Activated naive CD8-positive, alpha-beta T cell treated with anti-CD3 and anti-CD28 coated beads for 36 hours (primary cell): ENCODE measurements at regions not wholly inside any gene's neighbourhood (a gene's known extent, or its start where the extent isn't known, plus 50 kb on each side); places are given as distances from the start of the nearest gene placed in this dataset.

Experiments
- DNase-seq: peaks from one replicate; pipeline ENCODE4 v3.0.0; 2021
- H3K27ac Mint-ChIP-seq: one replicate; pipeline ENCODE4 v1.8.0; 2022; ENCODE audit warnings: mild to moderate bottlenecking, moderate library complexity, mixed read lengths
- H3K27me3 Mint-ChIP-seq: one replicate; pipeline ENCODE4 v1.8.0; 2022; ENCODE audit warnings: mild to moderate bottlenecking, mixed read lengths
- H3K36me3 Mint-ChIP-seq: one replicate; pipeline ENCODE4 v1.8.0; 2021; ENCODE audit warnings: mild to moderate bottlenecking, mixed read lengths
- H3K4me1 Mint-ChIP-seq: one replicate; pipeline ENCODE4 v1.8.0; 2021; ENCODE audit warnings: mixed read lengths
- H3K4me3 Mint-ChIP-seq: one replicate; pipeline ENCODE4 v1.8.0; 2022; ENCODE audit warnings: mild to moderate bottlenecking, moderate library complexity, mixed read lengths
- H3K9me3 Mint-ChIP-seq: one replicate; pipeline ENCODE4 v1.8.0; 2022; ENCODE audit warnings: mixed read lengths

DNA sequence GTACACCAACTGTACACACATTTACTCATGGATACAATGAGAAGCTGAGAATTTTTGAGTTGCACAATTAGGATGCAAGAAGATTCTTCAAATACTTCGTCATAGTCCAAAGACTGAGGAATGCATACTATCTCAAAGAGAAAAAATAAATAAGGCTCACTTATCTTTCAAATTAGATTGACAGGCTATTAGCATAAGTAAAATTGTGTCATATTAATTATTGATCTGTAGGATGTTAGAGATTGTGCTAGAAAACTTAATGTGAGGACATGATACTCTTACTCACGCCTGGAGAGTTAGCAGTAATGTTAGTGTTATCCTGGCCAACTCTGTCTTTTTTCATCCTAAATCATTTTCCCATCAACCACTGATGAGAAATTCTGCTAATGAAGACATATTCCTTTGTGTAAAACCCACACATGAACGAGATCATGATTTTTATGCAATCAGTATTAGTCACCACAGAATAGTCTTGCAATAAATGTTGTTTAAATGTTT, 659.0 kb downstream of the LTN1 start:
- H3K27ac Mint-ChIP-seq = no peak overlapping the region
- DNase-seq = no peak
- no peak overlapping the region for H3K4me3 Mint-ChIP-seq
- peaks cover 2% of the 10 kb centered on the region for H3K9me3 Mint-ChIP-seq
- no peaks in the 10 kb centered on the region for H3K27me3 Mint-ChIP-seq
- H3K4me1 Mint-ChIP-seq = no peaks in the 10 kb centered on the region
- no peaks in the 10 kb centered on the region for H3K36me3 Mint-ChIP-seq

DNA sequence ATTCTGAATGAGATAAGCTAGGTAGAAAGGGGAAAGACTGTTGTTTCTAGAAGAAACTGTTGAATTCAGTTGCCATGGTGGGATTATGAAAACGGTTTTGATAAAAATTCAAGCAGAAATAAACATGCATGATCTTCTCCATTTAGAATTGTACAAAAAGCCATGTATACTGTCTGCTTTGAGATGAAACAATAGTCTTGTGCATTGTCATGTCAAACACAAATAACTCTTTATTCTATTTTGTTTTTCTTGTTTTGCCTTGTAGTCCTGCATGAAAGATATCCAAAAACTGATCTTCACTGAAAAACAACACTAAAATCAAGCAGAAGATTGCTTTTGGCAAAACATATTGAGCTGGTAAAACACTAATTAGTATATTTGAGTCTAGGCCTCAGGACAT, 659.9 kb downstream of the LTN1 start:
- H3K27me3 Mint-ChIP-seq = no peaks in the 10 kb centered on the region
- H3K36me3 Mint-ChIP-seq = no peaks in the 10 kb centered on the region
- peaks cover 3% of the 10 kb centered on the region for H3K9me3 Mint-ChIP-seq
- H3K4me3 Mint-ChIP-seq = no peak overlapping the region
- no peak for DNase-seq
- H3K4me1 Mint-ChIP-seq = no peaks in the 10 kb centered on the region
- no peak overlapping the region for H3K27ac Mint-ChIP-seq

- no peak for DNase-seq
- H3K9me3 Mint-ChIP-seq = peaks cover 8% of the 10 kb centered on the region
- no peaks in the 10 kb centered on the region for H3K27me3 Mint-ChIP-seq
- no peaks in the 10 kb centered on the region for H3K4me1 Mint-ChIP-seq
- H3K27ac Mint-ChIP-seq = no peak overlapping the region
- H3K36me3 Mint-ChIP-seq = no peaks in the 10 kb centered on the region
- no peak overlapping the region for H3K4me3 Mint-ChIP-seq
These were observed 667.1 kb downstream of the LTN1 start for GRCh38 chr21:28325618-28326017.

DNA sequence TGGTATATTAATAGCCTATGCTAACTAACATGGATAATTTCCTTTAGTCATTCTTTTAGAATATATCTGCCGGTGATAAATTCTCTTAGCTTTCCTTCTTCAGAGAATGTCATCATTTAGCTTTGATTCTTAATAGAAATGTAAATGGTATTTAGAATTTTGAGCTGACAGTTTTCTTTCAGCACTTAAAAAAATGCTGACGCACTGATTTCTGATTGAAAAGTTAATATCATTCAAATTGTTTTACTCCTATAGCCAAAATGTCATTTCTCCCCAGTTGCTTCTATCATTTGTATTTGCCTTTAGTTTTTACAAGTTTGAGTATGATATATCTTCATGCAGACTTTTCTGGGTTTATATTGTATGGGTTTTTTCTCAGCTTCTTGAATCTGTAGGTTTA, 668.0 kb downstream of the LTN1 start:
- no peaks in the 10 kb centered on the region for H3K4me1 Mint-ChIP-seq

DNA sequence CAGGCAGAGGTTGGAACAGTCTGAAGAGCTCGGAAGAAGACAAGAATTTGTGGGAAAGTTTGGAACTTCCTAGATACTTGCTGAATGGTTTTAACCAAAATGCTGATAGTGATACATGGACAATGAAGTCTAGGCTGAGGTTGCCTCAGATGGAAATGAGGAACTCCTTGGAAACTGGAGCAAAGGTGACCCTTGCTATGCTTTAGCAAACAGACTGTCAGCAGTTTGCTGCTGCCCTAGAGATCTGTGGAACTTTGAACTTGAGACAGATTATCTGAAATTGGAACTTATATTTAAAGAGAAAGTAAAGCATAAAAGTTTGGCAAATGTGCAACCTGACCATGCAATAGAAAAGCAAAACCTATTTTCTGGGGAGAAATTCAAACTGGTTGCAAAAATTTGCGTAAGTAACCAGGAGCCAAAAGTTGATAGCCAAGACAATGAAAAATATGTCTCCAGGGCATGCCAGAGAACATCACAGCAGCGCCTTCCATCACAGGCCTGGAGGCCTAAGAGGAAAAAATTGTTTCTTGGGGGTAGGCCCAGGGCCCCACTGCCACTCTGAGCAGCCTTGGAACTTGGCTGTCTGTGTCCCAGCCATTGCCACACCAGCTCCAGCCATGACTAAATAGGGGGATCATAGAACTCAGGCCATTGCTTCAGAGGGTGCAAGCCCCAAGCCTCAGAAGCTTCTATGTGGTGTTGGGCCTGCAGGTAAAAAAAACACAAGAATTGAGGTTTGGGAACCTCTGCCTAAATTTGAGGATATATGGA, 675.3 kb downstream of the LTN1 start:
- DNase-seq = no peak
- H3K27ac Mint-ChIP-seq = no peak overlapping the region

More for the DNA sequence above, 668.0 kb downstream of the LTN1 start:
- Mint-ChIP-seq H3K27me3 (no peaks in the 10 kb centered on the region), H3K9me3 (peaks cover 8% of the 10 kb centered on the region), H3K36me3 (no peaks in the 10 kb centered on the region), H3K27ac (no peak overlapping the region), H3K4me3 (no peak overlapping the region)
- DNase-seq = no peak

DNA sequence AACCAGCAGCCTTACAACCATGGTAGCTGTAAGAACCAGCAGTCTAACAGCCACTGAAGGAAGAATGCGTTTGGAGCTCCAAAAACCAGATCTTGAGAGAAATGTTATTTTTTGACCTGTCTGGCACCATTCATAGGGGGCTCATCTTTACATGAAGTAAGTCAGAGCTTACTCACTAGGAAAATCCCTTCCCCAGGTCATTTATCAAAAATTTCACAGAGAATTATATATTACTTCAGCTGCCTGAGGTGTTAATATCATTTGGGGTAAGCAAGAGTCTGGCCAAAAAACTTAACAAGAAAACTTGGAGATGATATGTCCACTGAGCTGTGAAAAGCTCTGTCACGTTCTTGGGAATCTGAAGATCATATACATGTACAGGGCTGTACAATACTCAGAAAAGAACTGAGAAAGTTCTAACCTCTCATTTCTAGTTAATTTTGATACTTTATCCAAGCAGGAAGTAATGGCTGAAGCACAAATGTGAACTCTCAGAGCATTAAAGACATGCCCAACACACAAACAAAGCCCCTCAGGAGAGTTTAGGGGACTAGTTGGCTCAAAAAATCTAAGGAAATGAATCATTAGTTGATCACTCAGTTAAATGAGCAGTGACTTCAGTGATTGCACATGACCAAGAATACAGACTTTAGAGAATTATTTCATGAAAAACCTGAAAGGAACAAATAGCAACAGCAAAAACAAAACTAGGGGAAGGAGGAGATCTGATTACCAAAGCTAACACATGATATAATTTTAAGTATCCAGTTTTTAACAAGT, 681.1 kb downstream of the LTN1 start:
- Mint-ChIP-seq H3K27me3 (no peaks in the 10 kb centered on the region), H3K4me3 (no peak overlapping the region), H3K36me3 (no peaks in the 10 kb centered on the region), H3K27ac (no peak overlapping the region), H3K9me3 (peaks cover 5% of the 10 kb centered on the region), H3K4me1 (no peaks in the 10 kb centered on the region)
- DNase-seq = no peak

More for the DNA sequence above, 675.3 kb downstream of the LTN1 start:
- no peaks in the 10 kb centered on the region for H3K27me3 Mint-ChIP-seq
- H3K4me3 Mint-ChIP-seq = no peak overlapping the region
- H3K4me1 Mint-ChIP-seq = no peaks in the 10 kb centered on the region
- no peaks in the 10 kb centered on the region for H3K36me3 Mint-ChIP-seq
- peaks cover 8% of the 10 kb centered on the region for H3K9me3 Mint-ChIP-seq

DNA sequence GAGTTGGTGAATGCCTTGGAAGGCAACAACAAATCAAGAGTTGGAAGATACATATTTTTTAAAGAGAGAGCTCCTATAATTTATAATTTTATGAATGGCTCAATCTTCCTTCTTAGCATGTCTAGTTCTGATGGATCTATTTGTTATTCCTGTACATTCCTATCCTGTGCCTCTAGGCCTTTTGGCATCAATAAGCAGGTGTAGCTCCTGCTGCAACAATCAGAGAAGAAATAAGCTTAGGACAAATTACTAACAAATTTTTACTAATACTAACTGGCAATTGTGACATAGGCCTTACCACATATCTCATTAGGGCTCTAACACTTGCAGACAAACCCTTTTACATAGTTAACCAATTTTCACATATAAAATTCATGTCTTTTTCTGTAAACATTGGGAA, 682.0 kb downstream of the LTN1 start:
- no peak for DNase-seq
- H3K27me3 Mint-ChIP-seq = no peaks in the 10 kb centered on the region
- H3K4me1 Mint-ChIP-seq = no peaks in the 10 kb centered on the region
- H3K27ac Mint-ChIP-seq = no peak overlapping the region
- no peaks in the 10 kb centered on the region for H3K36me3 Mint-ChIP-seq
- H3K4me3 Mint-ChIP-seq = no peak overlapping the region
- H3K9me3 Mint-ChIP-seq = peaks cover 5% of the 10 kb centered on the region

DNA sequence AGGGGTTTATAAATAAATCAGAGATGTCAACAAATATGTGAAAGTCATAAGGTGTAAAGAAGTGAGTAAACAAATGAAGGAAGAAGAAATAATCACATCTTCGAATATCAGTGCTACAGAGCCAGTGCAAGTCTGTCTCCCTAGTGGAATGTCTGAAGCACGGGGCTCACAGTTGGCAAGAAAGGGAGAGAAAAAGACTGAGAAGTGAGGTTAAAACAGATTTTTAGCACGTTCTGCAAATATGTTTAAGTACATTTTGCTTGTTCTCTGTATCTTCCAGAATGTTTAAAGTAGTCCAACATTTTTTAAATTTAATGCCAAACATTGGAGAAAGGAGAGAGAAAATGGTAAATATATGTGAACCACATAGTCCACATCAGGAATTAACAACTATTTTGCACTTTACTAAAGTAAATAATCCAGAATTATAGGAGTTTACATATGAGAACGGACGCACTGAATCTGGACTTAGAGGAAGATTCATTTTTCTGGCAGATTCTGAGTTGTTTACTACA, 682.4 kb downstream of the LTN1 start:
- DNase-seq = no peak
- no peak overlapping the region for H3K27ac Mint-ChIP-seq
- no peak overlapping the region for H3K4me3 Mint-ChIP-seq
- H3K27me3 Mint-ChIP-seq = no peaks in the 10 kb centered on the region
- no peaks in the 10 kb centered on the region for H3K4me1 Mint-ChIP-seq
- no peaks in the 10 kb centered on the region for H3K36me3 Mint-ChIP-seq
- peaks cover 5% of the 10 kb centered on the region for H3K9me3 Mint-ChIP-seq

GRCh38 chr21:28309596-28309995, 683.1 kb downstream of the LTN1 start:
- no peaks in the 10 kb centered on the region for H3K4me1 Mint-ChIP-seq
- H3K27me3 Mint-ChIP-seq = no peaks in the 10 kb centered on the region

GRCh38 chr21:28308516-28308915, 684.2 kb downstream of the LTN1 start:
- H3K4me1 Mint-ChIP-seq = no peaks in the 10 kb centered on the region
- H3K27ac Mint-ChIP-seq = no peak overlapping the region
- no peak for DNase-seq
- no peaks in the 10 kb centered on the region for H3K27me3 Mint-ChIP-seq
- H3K4me3 Mint-ChIP-seq = no peak overlapping the region
- peaks cover 5% of the 10 kb centered on the region for H3K9me3 Mint-ChIP-seq
- H3K36me3 Mint-ChIP-seq = no peaks in the 10 kb centered on the region

More at GRCh38 chr21:28309596-28309995, 683.1 kb downstream of the LTN1 start:
- H3K27ac Mint-ChIP-seq = no peak overlapping the region
- DNase-seq = no peak
- no peaks in the 10 kb centered on the region for H3K36me3 Mint-ChIP-seq
- H3K9me3 Mint-ChIP-seq = peaks cover 5% of the 10 kb centered on the region
- no peak overlapping the region for H3K4me3 Mint-ChIP-seq

DNA sequence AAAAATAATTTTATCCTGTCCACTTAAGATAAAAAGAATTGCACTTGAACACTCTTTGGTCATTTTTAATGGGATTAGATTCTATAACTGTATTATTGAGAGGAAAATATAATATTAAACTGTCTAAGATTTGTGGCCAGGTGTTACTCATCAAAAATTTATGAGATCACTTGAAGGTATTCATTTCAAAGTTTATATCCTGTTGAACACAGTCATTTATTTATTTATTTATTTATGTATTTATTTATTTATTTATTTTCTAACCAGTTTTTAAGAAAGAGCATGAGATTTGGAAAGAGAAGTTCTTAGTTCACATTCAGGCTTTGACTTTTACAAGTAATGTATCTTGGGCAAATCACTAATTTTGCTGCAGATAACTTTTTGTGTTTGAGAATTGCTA, 692.7 kb downstream of the LTN1 start:
- H3K27ac Mint-ChIP-seq = no peak overlapping the region
- no peaks in the 10 kb centered on the region for H3K4me1 Mint-ChIP-seq
- no peaks in the 10 kb centered on the region for H3K27me3 Mint-ChIP-seq
- H3K4me3 Mint-ChIP-seq = no peak overlapping the region
- H3K36me3 Mint-ChIP-seq = no peaks in the 10 kb centered on the region
- H3K9me3 Mint-ChIP-seq = no peaks in the 10 kb centered on the region
- DNase-seq = no peak

- no peak for DNase-seq
- H3K4me3 Mint-ChIP-seq = no peak overlapping the region
These were observed 694.4 kb downstream of the LTN1 start for GRCh38 chr21:28298251-28298672.

DNA sequence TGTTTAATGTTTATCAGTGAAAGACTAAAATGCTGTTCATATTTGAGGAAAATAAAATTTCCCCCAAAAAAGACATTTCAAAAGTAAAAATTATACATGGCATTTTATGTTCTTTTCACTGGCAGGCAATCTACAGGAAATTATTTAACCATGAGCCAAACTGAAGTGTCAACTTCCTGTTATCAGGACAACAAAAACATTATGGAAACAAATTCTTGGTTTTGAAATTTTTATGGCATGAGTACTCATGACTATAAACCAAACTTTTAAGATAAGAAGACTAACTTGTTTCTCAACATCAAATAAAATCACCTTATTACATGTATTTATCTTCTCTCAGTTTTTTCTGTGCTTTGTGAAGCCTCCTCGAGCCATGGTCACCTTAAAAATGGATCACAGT, 698.6 kb downstream of the LTN1 start:
- Mint-ChIP-seq H3K27me3 (no peaks in the 10 kb centered on the region), H3K27ac (no peak overlapping the region), H3K4me1 (no peaks in the 10 kb centered on the region), H3K4me3 (no peak overlapping the region), H3K36me3 (no peaks in the 10 kb centered on the region), H3K9me3 (peaks cover 8% of the 10 kb centered on the region)
- DNase-seq = no peak

More at GRCh38 chr21:28298251-28298672, 694.4 kb downstream of the LTN1 start:
- no peaks in the 10 kb centered on the region for H3K27me3 Mint-ChIP-seq
- H3K9me3 Mint-ChIP-seq = no peaks in the 10 kb centered on the region
- H3K27ac Mint-ChIP-seq = no peak overlapping the region
- H3K36me3 Mint-ChIP-seq = no peaks in the 10 kb centered on the region
- H3K4me1 Mint-ChIP-seq = no peaks in the 10 kb centered on the region

DNA sequence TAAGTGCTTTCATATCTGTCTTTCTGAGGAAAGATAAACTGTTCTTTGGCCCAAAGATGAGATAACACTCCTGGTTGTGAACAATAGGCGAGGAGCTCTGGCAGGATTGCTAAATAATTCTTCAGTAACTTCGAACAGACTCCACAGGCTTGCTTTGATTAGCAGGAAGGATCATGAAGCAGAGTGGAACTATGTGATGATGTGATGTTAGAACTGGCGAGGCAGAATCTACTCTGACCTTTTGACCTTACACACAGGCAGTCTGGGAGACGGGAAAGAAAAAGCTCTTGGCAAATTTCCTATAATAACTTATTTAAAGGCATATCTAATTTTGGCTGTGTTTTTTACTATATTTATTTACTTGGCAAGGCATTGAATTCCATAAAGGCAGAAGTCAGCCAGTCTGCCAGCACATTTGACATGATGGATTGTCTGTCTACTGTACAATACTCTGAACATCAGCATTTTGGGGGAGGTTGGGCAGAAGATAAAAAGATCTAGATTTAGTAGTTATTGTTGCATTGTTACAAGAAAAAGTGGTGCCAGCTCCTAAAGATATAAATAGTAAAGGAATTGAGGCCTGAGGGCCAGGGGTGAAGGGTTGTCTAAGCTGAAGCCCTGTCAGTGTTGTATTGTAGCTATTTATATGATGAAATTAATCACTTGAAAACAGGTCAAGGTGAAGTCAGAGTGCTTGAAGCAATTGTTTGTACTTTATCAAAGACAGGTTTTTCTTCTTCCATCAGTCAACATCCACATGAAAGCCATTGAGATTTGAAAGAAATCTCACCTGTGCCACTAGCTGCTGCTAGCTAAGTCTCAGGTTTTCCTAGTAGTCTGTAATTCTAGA, 708.8 kb downstream of the LTN1 start:
- Mint-ChIP-seq H3K27me3 (no peaks in the 10 kb centered on the region), H3K27ac (no peak overlapping the region), H3K4me3 (no peak overlapping the region), H3K4me1 (no peaks in the 10 kb centered on the region), H3K9me3 (peaks cover 3% of the 10 kb centered on the region), H3K36me3 (no peaks in the 10 kb centered on the region)
- DNase-seq = no peak

DNA sequence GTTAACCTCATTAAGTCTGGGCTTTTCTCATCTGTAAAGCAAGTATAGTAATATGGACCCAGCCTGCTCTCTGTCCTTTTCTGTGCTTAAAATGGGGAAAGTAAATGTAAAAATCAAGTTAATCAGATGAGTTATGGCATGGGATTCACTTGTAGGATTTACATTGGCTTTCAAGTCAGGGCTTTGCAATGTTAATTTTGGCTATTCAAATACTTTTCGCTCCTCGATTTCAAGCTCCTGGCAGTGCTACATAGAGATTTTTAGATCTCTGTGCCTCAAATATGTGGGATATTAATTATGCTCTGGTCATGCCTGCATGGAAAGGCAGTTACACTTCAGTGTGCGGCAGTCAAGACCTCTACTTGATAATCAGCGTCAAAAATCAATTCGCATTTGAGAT, 709.8 kb downstream of the LTN1 start:
- no peak for DNase-seq
- Mint-ChIP-seq H3K9me3 (peaks cover 3% of the 10 kb centered on the region), H3K27me3 (no peaks in the 10 kb centered on the region), H3K27ac (no peak overlapping the region), H3K4me1 (no peaks in the 10 kb centered on the region), H3K4me3 (no peak overlapping the region), H3K36me3 (no peaks in the 10 kb centered on the region)
